NOMO-1 treated with dmso at 0.1 percent for 144 hours (cell line): ENCODE measurements at regions not wholly inside any gene's neighbourhood (a gene's known extent, or its start where the extent isn't known, plus 50 kb on each side); places are given as distances from the start of the nearest gene placed in this dataset.

Source experiments
- DNase-seq: peaks from one replicate; lab custom pipeline; 2025; ENCODE audit not compliant: unreplicated experiment; lab: John Stamatoyannopoulos, UW

DNA sequence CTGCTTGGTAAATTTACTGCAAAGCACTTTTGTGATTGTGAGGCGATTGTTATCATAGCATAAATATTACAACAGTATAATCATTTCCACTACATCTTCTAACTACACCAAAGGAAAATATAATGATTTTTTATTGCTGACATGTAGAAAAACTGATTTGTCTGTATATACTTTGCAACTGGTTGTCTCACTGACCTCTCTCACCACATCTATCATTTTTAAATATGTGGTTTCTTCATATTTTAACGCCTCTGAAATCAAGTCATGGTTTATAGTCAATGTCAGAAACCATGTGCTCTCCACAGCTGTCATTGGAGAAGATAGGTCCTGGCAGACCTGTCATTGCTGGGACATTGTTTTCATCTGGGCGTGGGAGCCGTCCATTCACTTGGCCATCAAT lies 315.4 kb upstream of the KLF6 start:
- DNase-seq = no peak

DNA sequence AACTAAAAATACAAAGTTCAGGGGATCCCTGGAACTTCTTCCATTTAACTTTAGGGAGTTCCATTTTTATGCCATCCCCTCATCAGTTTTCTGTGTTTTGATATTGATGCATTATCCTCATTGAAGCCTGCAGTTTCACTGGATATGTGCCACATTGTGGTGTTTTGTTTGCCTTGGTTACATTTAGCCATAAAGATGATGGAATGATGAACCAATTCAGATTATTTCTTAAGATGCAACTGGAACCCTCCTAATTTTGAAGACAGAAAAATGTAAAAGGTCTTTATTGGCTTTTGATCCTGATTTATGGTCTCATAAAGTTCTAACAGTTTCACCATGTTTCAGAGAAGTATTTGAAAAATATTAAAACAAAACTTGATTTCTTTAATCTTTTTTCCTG lies 314.2 kb upstream of the KLF6 start:
- no peak for DNase-seq

DNA sequence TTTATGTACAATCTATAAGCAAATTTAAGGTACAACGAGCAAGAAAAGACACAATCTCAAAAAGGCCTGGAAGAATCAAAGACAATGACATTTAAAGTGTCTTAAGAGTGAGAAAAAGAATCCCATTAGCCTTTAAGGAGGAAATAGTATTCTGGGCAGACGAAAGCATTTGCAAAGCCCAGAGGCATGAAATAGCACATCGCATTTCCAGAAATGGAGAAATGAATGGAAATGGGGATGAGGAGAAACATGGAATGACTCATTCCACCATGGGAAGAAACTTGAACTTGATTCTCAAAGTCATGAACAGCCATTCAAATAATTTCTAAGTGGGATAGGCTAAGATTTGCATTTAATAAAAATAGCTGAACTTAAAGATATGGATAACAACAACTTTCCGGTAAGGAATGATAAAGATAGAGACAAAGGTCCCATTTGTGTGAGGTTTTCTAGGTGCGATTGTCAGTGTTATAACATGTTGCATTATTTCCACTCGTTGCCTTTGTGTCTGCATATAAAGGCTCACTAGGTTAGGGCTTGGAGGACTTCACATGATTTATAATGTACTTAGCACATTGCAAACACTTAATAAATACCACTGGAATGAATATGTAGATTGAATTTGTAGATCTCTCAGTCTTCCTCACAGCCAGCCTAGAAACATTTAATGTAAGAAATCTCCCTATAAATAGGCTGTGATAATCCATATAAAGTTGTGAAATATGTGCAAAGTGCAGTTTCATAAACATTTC lies 310.3 kb upstream of the KLF6 start:
- no peak for DNase-seq

DNA sequence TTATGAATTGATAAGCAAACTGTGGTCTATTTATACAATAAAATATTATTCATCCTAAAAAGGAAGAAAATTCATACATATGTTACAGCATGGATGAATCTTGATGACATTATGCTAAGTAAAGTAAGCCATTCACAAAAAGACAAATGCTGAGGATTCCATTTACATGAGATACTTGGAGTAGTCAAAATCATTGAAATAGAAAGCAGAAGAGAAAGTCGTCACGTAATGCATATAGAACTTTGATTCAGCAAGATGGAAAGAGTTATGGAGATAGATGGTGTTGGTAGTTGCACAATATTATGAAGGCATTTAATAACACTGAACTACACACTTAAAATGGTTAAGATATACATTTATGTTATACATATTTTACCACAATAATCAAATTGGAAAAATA lies 309.7 kb upstream of the KLF6 start:
- DNase-seq = no peak

DNA sequence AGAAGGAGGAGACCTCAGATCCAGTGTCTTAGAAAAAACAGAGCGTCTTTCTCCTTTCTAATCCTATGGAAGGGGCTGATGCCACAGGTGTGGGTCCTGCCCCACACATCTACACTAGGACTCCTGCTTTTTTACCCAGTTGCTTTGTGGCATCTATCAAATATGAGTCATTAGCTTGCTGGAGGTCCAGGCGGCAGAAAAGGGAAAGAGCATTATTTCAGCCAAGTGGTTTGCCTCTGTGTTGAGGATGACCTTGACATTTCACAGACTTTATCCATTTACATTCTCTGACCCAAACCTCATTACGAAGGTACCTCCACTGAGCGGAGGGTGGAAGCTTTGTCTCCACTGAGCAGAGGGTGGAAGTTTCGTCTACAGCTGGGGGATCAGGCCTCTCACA lies 308.4 kb upstream of the KLF6 start:
- DNase-seq = no peak

DNA sequence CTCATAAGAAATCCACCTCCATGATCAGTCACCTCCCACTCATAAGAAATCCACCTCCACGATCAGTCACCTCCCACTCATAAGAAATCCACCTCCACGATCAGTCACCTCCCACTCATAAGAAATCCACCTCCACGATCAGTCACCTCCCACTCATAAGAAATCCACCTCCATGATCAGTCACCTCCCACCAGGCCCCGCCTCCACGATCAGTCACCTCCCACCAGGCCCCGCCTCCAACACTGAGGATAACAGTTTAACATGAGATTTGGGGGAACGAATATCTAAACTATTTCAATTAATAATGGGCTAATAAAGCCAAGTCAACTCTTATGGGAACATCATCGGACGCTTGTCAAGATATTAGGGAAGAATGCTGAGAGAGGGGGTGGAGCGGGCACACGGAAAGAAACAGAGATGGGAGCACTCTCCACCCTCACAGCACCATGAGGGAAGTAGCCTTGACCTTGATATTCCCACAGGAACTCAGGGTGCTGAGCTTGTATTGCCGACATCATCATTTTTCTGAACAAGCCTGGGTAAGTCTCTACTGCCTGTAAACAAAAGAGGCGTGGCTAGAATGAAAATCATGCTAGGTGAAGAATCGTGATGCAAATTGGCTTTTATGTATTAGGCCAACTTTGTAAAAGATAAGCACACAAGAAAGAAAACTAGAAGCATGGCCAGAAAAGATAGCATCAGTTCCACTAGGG lies 303.5 kb upstream of the KLF6 start:
- no peak for DNase-seq

DNA sequence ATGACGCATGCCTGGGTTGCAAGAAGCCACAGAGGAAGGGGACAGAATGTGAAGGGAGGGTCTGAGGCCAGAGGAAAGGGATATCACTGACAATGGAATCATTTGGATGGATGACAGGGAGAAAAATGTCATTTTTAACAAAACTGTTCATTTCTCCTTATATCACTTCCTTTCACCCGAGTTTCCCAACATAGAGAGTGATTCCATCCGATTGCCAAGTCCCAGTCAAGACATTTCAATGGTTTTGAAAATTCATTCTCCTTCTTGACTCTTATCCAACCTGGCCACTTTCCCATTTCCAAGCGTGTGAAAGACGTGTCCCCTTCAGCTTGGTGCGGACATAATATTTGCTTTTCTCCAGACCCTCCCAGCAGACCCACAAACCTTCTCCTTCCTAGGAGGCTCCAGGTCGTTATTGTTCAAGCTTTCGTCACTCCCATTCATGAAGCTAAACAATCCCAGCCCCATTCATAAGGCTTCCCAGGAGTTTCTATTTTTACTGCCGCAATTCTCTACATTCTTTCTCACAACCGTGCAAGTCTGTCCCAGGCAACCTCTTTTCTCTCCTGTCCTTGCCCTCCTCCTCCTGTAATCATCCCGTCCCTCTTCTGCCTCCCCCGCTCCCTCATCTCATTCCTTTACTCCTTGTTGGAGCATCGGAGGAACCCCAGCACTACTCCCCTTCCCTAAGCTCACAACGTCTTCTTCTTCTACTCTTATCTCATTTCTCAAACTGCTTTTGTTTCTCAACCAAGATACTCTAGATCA lies 301.3 kb upstream of the KLF6 start:
- no peak for DNase-seq

DNA sequence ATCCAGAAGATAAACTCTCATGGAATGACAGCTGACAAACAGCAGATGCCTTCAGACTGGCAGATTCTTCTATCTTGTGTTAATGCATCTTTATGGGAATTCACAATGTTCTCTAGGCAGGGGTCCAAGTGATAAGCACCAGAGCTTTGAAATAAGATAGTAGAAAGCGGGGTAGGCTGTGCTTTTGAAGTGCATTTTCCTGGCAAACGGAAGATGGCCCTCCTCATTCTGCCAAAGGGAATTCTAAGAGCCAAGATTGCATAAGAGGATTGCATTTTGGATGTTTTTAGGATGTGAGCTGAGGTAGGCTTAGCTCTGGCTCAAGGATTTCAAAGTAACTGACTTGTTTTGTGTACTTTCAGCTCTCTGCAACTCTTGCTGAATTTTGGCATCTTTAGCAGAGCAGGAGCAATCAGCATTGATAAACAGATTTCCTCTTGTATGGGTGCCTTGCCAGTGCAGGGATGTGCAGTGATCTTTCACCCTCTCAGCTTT lies 298.5 kb upstream of the KLF6 start:
- no peak for DNase-seq

DNA sequence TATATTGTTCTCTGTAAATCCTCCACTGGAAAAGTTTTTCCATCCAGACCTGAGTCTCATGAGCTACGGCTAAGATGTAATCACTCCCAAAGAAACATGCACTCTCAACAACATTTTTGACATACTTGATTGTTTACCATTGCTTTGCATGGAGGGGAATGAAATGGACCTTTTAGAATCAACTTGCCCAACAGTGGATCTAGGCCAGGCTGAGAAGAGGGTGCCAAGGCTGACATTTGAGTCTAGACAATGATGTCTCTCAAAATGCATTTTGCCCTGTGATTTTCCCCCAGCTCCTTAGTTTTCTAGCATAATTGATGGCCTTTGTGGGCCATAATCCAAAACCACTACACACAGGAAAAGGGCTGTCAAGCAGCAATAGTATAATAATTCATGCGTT lies 297.9 kb upstream of the KLF6 start:
- no peak for DNase-seq

DNA sequence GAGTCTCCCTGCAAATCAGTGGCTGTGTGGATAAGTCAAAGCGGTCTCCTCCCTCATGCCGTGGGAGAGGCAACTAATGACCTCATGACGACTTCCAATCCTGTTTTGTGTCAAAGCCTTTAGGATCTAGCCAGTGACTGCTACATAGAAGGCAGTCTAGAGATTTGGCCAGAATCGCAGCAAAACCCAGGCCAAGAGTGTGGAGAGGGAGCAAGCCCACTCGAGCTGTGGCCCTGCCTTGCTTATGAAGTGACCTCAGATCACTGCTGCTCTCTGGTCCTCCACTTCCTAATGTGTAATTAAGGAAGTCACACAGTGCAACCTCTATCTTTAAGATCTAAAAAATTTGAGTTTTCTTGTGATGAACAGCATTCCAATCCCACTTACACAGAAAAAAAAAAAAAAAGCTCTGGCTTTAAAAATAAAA lies 296.7 kb upstream of the KLF6 start:
- no peak for DNase-seq

DNA sequence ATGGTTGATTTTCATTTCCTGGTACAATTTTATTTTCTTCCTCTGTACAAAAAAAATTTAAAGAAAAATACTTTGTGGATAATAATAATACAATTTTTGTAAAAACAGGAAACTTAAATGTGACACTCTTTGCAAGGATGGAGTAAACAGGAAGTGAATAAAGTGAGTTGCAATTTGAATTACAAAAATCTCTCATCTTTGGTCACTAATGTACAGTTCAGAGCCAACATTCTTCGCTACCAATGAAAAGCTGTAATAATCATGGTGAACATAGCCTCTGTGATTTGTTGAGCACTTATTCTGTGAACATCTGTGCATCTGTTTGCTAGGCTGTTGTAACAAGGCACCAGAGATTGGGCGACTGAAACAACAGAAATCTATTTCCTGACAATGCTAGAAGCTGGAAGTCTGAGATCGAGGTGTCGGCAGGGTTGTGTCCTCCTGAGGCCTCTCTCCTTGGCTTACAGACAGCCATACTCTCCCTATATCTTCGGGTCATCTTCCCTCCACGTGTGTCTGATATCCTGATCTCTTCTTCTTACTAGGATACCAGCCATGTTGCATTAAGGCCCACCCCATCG lies 295.3 kb upstream of the KLF6 start:
- DNase-seq = no peak

DNA sequence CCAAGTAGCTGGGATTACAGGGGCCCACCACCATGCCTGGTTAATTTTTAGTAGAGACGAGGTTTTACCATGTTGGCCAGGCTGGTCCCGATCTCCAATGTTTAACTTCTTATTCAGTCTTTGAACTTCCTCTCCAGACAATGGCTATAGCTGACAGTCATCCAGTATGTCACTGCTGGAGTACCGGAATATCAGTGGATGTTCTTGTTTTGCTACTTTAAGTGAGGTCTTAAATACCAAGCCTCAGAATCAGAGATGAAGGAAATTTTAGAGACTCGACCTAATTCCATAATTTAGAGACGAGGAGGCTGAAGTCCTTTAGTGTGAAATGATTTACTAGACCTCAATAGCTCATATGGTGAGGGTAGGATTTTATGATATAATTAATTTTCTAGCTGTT lies 294.8 kb upstream of the KLF6 start:
- DNase-seq = no peak

DNA sequence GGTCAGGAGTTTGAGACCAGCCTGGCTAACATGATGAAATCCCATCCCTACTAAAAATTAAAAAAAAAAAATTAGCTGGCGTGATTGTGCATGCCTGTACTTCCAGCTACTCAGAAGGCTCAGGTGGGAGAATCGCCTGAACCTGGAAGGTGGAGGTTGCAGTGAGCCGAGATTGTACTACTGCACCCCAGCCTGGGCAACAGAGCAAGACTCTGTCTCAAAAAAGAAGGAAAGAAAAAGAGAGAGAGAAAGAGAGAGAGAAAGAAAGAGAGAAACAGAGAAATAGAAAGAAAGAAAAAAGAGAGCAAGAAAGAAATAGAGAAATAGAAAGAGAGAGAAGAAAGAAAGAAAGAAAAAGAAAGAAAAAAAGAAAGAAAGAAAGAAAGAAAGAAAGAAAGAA lies 292.8 kb upstream of the KLF6 start:
- no peak for DNase-seq

DNA sequence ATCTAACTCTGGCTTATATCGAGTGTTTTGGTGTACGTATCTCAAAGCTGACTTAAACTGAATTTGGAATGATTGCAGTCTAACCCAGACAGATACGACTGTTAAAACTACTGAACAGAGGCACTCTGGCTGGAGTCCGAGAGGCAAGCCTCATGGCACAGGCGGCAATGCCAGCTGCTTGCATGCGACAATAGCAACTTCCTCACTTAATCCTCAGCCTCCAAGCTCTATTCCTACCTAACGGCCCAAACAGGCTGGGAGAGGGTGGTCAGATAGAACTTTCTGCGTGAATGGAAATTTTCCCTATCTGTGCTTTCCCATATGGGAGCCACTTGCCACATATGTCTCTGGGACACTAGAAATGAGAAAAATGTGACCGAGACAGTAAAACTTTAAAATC lies 292.0 kb upstream of the KLF6 start:
- DNase-seq = no peak

DNA sequence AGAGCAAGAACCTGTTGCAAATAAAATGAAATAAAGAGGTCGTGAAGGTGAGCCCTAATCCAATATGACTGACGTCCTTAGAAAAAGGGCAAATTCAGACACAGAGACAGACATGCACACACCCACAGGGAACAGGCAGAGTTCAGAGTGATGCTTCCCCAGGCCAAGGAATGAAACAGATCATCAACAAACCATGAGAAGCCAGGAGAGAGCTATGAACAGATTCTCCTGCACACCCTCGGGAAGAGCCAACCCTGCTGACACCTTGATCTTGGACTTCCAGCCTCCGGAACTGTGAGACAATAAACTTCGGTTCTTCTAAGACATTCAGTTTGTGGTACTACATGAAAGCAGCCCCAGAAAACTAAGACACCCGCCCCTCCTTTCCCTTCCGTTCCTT lies 290.4 kb upstream of the KLF6 start:
- DNase-seq = no peak

DNA sequence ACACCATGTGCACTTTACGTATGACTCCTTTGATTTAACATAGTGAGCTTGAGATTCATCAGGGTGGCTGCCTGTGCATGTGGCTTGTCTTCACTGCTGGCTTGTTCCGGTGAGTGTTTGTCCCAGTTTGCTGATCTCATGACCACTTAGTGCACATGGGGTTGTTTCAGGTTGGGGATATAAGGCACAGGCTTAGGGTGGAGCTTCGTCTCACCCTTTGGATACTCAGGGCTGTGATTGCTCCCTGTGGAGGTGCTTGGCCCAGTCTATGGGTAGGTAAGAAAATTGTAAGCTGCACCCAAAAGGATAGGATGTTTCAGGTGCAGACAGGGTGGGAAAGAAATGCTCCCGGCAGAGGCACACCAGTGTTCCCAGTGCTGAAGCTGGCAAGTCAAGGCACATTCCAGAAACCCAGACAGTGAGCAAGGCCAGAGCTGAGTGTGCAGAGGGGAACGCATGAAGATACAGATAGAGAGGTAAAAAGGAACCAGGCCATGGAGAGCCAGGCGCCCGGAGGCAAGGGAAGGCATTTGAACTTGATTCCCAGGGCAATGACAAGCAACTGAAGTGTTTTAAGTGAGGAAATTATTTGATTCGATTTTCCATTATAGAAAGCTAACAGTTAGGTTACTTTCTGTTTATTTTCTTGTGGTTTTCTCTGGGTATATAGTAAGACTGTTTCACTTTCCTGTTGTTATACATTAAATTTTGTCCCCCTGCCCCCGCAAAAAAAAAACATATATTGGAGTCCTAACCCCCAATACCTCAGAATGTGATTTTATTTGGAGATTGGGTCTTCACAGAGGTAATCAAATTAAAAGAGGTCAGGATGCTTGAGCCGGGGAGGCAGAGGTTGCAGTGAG lies 289.8 kb upstream of the KLF6 start:
- no peak for DNase-seq

DNA sequence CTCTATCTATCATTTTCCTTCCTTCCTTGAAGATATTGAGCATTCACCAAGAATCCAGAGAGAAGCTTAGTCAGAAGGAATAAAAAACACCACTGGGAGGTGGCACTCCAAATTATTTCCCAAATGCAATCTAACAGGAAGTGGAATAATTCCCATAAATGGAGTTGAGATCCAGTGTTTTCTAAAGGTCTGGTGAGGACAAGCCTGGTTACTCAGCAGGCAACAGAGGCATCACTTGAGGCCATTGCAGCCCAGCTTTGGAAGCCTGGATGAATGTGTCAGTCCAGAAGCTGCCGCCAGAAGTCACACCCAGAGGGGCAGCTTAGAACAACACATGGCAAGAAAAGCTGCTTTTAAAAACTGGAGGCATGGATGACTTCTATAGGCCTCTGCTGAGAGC lies 288.9 kb upstream of the KLF6 start:
- no peak for DNase-seq

DNA sequence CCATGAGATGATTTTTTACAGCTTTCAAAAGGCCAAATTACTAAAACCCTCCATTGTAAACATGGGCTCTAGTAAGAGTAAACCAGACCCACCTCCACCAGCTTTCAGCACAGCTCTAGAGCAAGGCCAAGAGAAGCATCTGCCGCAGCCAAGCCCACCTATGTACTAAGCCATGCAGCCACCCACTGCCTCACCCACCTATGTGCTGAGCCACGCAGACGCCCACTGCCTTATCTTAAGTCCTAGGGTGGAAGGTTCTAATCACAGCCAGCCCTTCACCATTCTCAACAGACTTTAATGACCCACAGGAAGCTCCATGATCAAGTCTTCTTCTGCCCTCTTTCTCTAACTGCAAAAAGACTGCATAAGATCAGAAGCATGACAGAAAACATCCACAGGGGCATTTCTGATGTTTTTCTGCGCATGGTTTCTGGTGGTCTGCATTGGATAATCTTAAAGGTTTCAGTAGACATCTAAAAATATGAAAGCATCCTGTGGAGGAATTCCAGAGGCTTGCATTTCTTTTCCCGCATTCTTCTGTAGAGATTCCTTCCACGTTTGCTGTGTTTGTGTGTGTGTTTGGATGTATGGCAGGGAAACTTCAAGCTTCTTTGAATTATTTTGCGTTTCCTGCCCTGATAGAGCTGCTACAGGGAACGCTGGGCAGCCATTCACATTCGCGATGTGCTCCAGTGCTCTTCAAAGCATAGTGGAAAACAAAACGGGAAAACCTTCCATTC lies 286.1 kb upstream of the KLF6 start:
- no peak for DNase-seq

DNA sequence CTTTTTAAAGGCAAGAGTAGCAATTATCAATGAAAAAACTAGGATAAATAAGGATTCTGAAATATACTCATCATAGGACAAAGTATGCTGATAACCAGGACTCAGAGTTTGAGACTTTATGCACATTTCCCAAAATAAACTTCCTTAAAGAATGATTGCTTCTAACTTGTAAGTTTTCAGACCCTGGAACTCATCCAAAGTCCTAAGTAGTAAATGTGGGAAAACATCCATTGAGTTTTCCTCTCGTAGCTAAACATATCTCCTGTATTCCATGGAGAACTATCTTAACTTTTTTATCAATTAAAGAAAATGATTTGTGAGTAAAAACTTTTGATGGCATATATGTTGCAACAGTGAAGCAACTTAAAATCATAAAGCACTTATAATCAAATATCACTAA lies 285.2 kb upstream of the KLF6 start:
- no peak for DNase-seq

DNA sequence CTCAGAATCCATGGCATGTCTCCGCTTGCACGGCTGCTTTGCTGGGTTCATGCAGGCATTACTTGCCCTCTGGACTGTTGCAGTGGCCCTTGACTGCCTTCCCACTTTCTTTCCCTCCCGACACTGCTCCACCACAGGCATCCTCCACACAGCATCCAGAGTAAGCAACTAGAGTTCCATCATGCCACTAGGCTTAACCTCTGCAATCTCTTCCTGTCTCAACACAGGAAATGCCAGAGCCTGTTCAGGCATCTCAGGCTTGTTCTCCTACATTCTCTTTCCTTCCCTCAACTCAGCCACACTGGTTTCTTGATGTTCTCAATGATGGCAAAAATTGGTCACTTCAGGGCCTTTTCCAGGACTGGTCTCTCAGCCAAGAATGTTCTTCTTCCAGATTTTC lies 284.5 kb upstream of the KLF6 start:
- no peak for DNase-seq
